H9 (cell line): ENCODE measurements at regions not wholly inside any gene's neighbourhood (a gene's known extent, or its start where the extent isn't known, plus 50 kb on each side); places are given as distances from the start of the nearest gene placed in this dataset.

Experiments
- DNase-seq: peaks from one replicate; pipeline ENCODE4 v3.0.0-alpha.2; 2017
- H2AFZ ChIP-seq: one replicate; pipeline ENCODE4 v1.6.1; 2013; ENCODE audit warnings: mild to moderate bottlenecking, low read length, control low read depth, moderate library complexity
- H2AK5ac ChIP-seq: 2 replicates; pipeline ENCODE4 v1.6.1; 2013; ENCODE audit warnings: low read length, control low read depth, mixed read lengths; ENCODE audit not compliant: insufficient read length
- H2BK120ac ChIP-seq: one replicate; pipeline ENCODE4 v1.6.1; 2013; ENCODE audit warnings: low read depth, mild to moderate bottlenecking, low read length, control low read depth, inconsistent platforms; ENCODE audit not compliant: poor library complexity, severe bottlenecking
- H2BK12ac ChIP-seq: 2 replicates; pipeline ENCODE4 v1.6.1; 2013; ENCODE audit warnings: low read length, control low read depth, mixed read lengths, low read depth; ENCODE audit not compliant: insufficient read length
- H2BK15ac ChIP-seq: 2 replicates; pipeline ENCODE4 v1.6.1; 2013; ENCODE audit warnings: low read depth, low read length, control low read depth
- H2BK20ac ChIP-seq: one replicate; pipeline ENCODE4 v1.6.1; 2013; ENCODE audit warnings: low read depth, mild to moderate bottlenecking, low read length, control low read depth, inconsistent platforms; ENCODE audit not compliant: poor library complexity, severe bottlenecking
- H2BK5ac ChIP-seq: 2 replicates; pipeline ENCODE4 v1.6.1; 2013; ENCODE audit warnings: low read length, control low read depth, mixed read lengths; ENCODE audit not compliant: insufficient read length
- H3K14ac ChIP-seq: 2 replicates; pipeline ENCODE4 v1.6.1; 2013; ENCODE audit warnings: low read length, control low read depth; ENCODE audit not compliant: insufficient read depth
- H3K18ac ChIP-seq: 2 replicates; pipeline ENCODE4 v1.6.1; 2013; ENCODE audit warnings: low read depth, mild to moderate bottlenecking, mixed read lengths, low read length, control low read depth; ENCODE audit not compliant: insufficient read length
- H3K23ac ChIP-seq: 2 replicates; pipeline ENCODE4 v1.6.1; 2013; ENCODE audit warnings: low read length, control low read depth, mixed read lengths, low read depth; ENCODE audit not compliant: insufficient read length
- H3K23me2 ChIP-seq: 2 replicates; pipeline ENCODE4 v1.6.1; 2013; ENCODE audit warnings: low read depth, mild to moderate bottlenecking, mixed read lengths, low read length, control low read depth; ENCODE audit not compliant: insufficient read length, poor library complexity, severe bottlenecking
- H3K27ac ChIP-seq: 2 replicates; pipeline ENCODE4 v1.5.1; 2013; ENCODE audit warnings: low read length, control low read depth, mixed read lengths, low read depth; ENCODE audit not compliant: insufficient read length
- H3K27me3 ChIP-seq: 2 replicates; pipeline ENCODE4 v1.6.1; 2013; ENCODE audit warnings: low read length, control low read depth, inconsistent platforms; ENCODE audit not compliant: insufficient read depth
- H3K4ac ChIP-seq: 2 replicates; pipeline ENCODE4 v1.6.1; 2013; ENCODE audit warnings: low read depth, mild to moderate bottlenecking, control low read depth, inconsistent platforms, low read length, moderate library complexity
- H3K4me1 ChIP-seq: 2 replicates; pipeline ENCODE4 v1.6.1; 2013; ENCODE audit warnings: low read length, control low read depth, inconsistent platforms; ENCODE audit not compliant: insufficient read depth
- H3K4me2 ChIP-seq: 2 replicates; pipeline ENCODE4 v1.6.1; 2013; ENCODE audit warnings: low read length, control low read depth, mixed read lengths; ENCODE audit not compliant: insufficient read length, insufficient read depth
- H3K56ac ChIP-seq: 2 replicates; pipeline ENCODE4 v1.6.1; 2013; ENCODE audit warnings: low read depth, mild to moderate bottlenecking, mixed read lengths, low read length, control low read depth; ENCODE audit not compliant: insufficient read length
- H3K79me1 ChIP-seq: 2 replicates; pipeline ENCODE4 v1.6.1; 2013; ENCODE audit warnings: low read depth, mild to moderate bottlenecking, moderate library complexity, low read length, control low read depth, inconsistent platforms; ENCODE audit not compliant: insufficient read depth, poor library complexity, severe bottlenecking
- H3K79me2 ChIP-seq: 2 replicates; pipeline ENCODE4 v1.6.1; 2013; ENCODE audit warnings: low read length, control low read depth, inconsistent platforms; ENCODE audit not compliant: insufficient read depth
- H3K9ac ChIP-seq: 2 replicates; pipeline ENCODE4 v1.6.1; 2013; ENCODE audit warnings: low read length, control low read depth, mixed read lengths; ENCODE audit not compliant: insufficient read length; ENCODE audit errors: extremely low read depth
- H3K9me3 ChIP-seq: one replicate; pipeline ENCODE4 v1.6.1; 2013; ENCODE audit warnings: low read depth, low read length, inconsistent platforms; ENCODE audit not compliant: control insufficient read depth
- H3T11ph ChIP-seq: one replicate; pipeline ENCODE4 v1.6.1; 2013; ENCODE audit warnings: mild to moderate bottlenecking, low read length, control low read depth, inconsistent platforms
- H4K20me1 ChIP-seq: one replicate; pipeline ENCODE4 v1.6.1; 2013; ENCODE audit not compliant: control insufficient read depth, insufficient read length, insufficient read depth
- H4K5ac ChIP-seq: 2 replicates; pipeline ENCODE4 v1.6.1; 2013; ENCODE audit warnings: low read depth, mild to moderate bottlenecking, mixed read lengths, low read length, control low read depth; ENCODE audit not compliant: insufficient read length
- H4K8ac ChIP-seq: replicated peaks from 2 replicates; pipeline ENCODE4 v1.6.1; 2013; ENCODE audit warnings: low read length, control low read depth, mixed read lengths, low read depth; ENCODE audit not compliant: insufficient read length
- H4K91ac ChIP-seq: 2 replicates; pipeline ENCODE4 v1.6.1; 2013; ENCODE audit warnings: low read depth, mild to moderate bottlenecking, moderate library complexity, mixed read lengths, low read length, control low read depth; ENCODE audit not compliant: insufficient read length
- H3K27ac Mint-ChIP-seq, 3 experiments: 2 replicates in 2 of 3; 3 replicates in 1 of 3; pipeline ENCODE4 v1.8.0; 2020 to 2021; ENCODE audit warnings: mixed read lengths in 3 of 3, mild to moderate bottlenecking in 1 of 3, moderate library complexity in 1 of 3
- H3K27me3 Mint-ChIP-seq: 2 replicates; pipeline ENCODE4 v1.8.0; 2021; ENCODE audit warnings: low read depth, mild to moderate bottlenecking, moderate library complexity, mixed read lengths
- H3K36me3 Mint-ChIP-seq, 3 experiments: 2 replicates in 2 of 3; 3 replicates in 1 of 3; pipeline ENCODE4 v1.8.0; 2020 to 2021; ENCODE audit warnings: low read depth in 3 of 3, mixed read lengths in 3 of 3; ENCODE audit not compliant: insufficient read depth in 1 of 3
- H3K4me1 Mint-ChIP-seq, 2 experiments: 2 replicates each; pipeline ENCODE4 v1.8.0; 2020; ENCODE audit warnings: mixed read lengths in 2 of 2
- H3K4me3 Mint-ChIP-seq, 2 experiments: 2 replicates in 1 of 2; 3 replicates in 1 of 2; pipeline ENCODE4 v1.8.0; 2020 to 2021; ENCODE audit warnings: mild to moderate bottlenecking in 2 of 2, mixed read lengths in 2 of 2, moderate library complexity in 1 of 2
- H3K9me3 Mint-ChIP-seq, 2 experiments: 2 replicates in 1 of 2; 3 replicates in 1 of 2; pipeline ENCODE4 v1.8.0; 2020; ENCODE audit warnings: mild to moderate bottlenecking in 2 of 2, mixed read lengths in 2 of 2, moderate library complexity in 1 of 2
- CTCF ChIP-seq: fragments of 200-600 bp; sonication (generic); conservative IDR thresholded peaks from 3 replicates; pipeline ENCODE4 v1.8.0; 2021; ENCODE audit warnings: antibody characterized with exemption, mild to moderate bottlenecking
- WGBS: extraction: QIAGEN DNeasy Blood & Tissue Kit; methylation state at CpG from one replicate; pipeline ENCODE4 v1.1.7; 2013; ENCODE audit warnings: missing lambda C conversion rate, low lambda C conversion rate, mixed read lengths; ENCODE audit not compliant: insufficient read length; ENCODE audit errors: extremely low coverage; 5-methylcytosine and 5-hydroxymethylcytosine counted together

DNA sequence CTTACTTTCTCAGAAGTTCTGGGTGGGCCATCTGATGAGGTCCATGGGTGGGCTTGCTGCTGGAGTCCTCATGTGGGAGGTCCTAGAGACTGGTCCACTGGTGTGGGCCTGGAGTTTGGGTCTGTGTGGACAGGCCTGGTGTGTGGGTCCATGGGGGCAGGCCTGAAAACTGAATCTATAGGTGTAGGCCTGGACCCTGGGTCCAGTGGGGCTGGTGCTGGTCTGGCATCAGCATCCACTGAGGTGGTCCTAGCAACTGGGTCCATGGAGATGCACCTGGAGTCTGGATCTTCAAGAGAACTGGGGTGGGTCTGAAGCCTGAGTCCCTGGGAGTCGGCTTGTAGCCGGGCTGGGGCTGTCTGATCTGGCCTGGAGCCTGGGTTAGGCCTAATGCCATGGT, 253.8 kb upstream of the CCL2 start:
- no peak overlapping the region for H2BK15ac ChIP-seq
- H3K79me2 ChIP-seq: no peaks in the 10 kb centered on the region
- no peaks in the 10 kb centered on the region for H4K20me1 ChIP-seq
- no peak overlapping the region for H2BK12ac ChIP-seq
- H3K56ac ChIP-seq: no peak overlapping the region
- no peaks in the 10 kb centered on the region for H3K23me2 ChIP-seq
- no peak overlapping the region for H3K23ac ChIP-seq
- H3K4me3 Mint-ChIP-seq: no peak overlapping the region
- no peaks in the 10 kb centered on the region for H3K27me3 ChIP-seq
- peak overlapping the region; percentile 75 for H2BK20ac ChIP-seq
- H3K4me1 ChIP-seq: no peaks in the 10 kb centered on the region
- no peak overlapping the region; the same call in 1 of the 2 replicates for H3K4ac ChIP-seq
- TF ChIP-seq CTCF: no peak
- no peak overlapping the region; the same call in 1 of the 2 replicates for H3K14ac ChIP-seq
- no peak overlapping the region for H4K8ac ChIP-seq
- no peak overlapping the region for H3K27ac ChIP-seq
- H2AFZ ChIP-seq: no peak overlapping the region
- H3K27ac Mint-ChIP-seq: no peak overlapping the region
- H3K79me1 ChIP-seq: no peaks in the 10 kb centered on the region
- no peak overlapping the region for H2AK5ac ChIP-seq
- no peak overlapping the region for H3T11ph ChIP-seq
- no peaks in the 10 kb centered on the region for H3K27me3 Mint-ChIP-seq
- peaks cover 5 to 8% of the 10 kb centered on the region in 2 experiments; a peak in 4 of 5 replicates for H3K9me3 Mint-ChIP-seq
- DNase-seq: no peak
- H3K4me2 ChIP-seq: no peak overlapping the region
- WGBS: no CpG with 5 or more reads among the region's 2 CpGs
- H3K4me1 Mint-ChIP-seq: no peaks in the 10 kb centered on the region
- no peaks in the 10 kb centered on the region for H3K9me3 ChIP-seq
- H4K91ac ChIP-seq: peak overlapping the region; percentile 19
- H4K5ac ChIP-seq: no peak overlapping the region
- peaks cover 0 to 8% (median 4%) of the 10 kb centered on the region in 3 experiments; a peak in 4 of 7 replicates for H3K36me3 Mint-ChIP-seq
- H3K18ac ChIP-seq: no peak overlapping the region
- no peak overlapping the region for H3K9ac ChIP-seq
- no peak overlapping the region for H2BK5ac ChIP-seq
- H2BK120ac ChIP-seq: no peak overlapping the region
